Activated naive CD4-positive, alpha-beta T cell treated with anti-CD3 and anti-CD28 coated beads, Interleukin-2, amount 50 U/mL, for 72 hours (primary cell): ENCODE measurements at regions not wholly inside any gene's neighbourhood (a gene's known extent, or its start where the extent isn't known, plus 50 kb on each side); places are given as distances from the start of the nearest gene placed in this dataset.
"Not testable (repeated sequence)": the region's sequence is repeated elsewhere in the genome, so short reads cannot be mapped to it uniquely, and the experiment has no call there.

Source experiments
- ATAC-seq, 2 donors: fragments of 150-1000 bp; cut with Tn5 transposase; 2 replicates each; pipeline ENCODE4 v1.10.0; 2021; ENCODE audit warnings: mild to moderate bottlenecking in 2 of 2, moderate library complexity in 2 of 2
- DNase-seq, 2 donors: peaks; one replicate each; pipeline ENCODE4 v3.0.0; 2021 to 2022; ENCODE audit warnings: low spot score in 2 of 2
- H3K27ac Mint-ChIP-seq, 2 donors: one replicate each; pipeline ENCODE4 v1.8.0; 2022; ENCODE audit warnings: mild to moderate bottlenecking in 2 of 2, mixed read lengths in 2 of 2
- H3K36me3 Mint-ChIP-seq, 2 donors: one replicate each; pipeline ENCODE4 v1.8.0; 2022; ENCODE audit warnings: mixed read lengths in 2 of 2
- H3K9me3 Mint-ChIP-seq, 2 donors: one replicate each; pipeline ENCODE4 v1.8.0; 2022; ENCODE audit warnings: mixed read lengths in 2 of 2

GRCh38 chrX:150258463-150259430 is 104.4 kb upstream of the MAMLD1 start:
- Mint-ChIP-seq H3K36me3 (no peaks in the 10 kb centered on the region), H3K27ac (no peak overlapping the region), H3K9me3 (no peaks in the 10 kb centered on the region)
- ATAC-seq (no peak), DNase-seq (no peak)

GRCh38 chrX:150262456-150262855 is 100.7 kb upstream of the MAMLD1 start:
- DNase-seq (no peak), ATAC-seq (no peak)
- no peaks in the 10 kb centered on the region for H3K9me3 Mint-ChIP-seq
- H3K36me3 Mint-ChIP-seq: no peaks in the 10 kb centered on the region
- no peak overlapping the region for H3K27ac Mint-ChIP-seq

GRCh38 chrX:150268839-150269355 is 94.2 kb upstream of the MAMLD1 start:
- no peaks in the 10 kb centered on the region for H3K9me3 Mint-ChIP-seq
- H3K27ac Mint-ChIP-seq: no peak overlapping the region
- no peaks in the 10 kb centered on the region for H3K36me3 Mint-ChIP-seq
- ATAC-seq: no peak
- no peak for DNase-seq

- DNase-seq (no peak), ATAC-seq (no peak)
- Mint-ChIP-seq H3K27ac (no peak overlapping the region), H3K9me3 (no peaks in the 10 kb centered on the region), H3K36me3 (no peaks in the 10 kb centered on the region)
Measured at GRCh38 chrX:150269605-150270254, 93.4 kb upstream of the MAMLD1 start.

- ATAC-seq (no peak), DNase-seq (no peak)
- Mint-ChIP-seq H3K9me3 (no peaks in the 10 kb centered on the region), H3K27ac (no peak overlapping the region), H3K36me3 (no peaks in the 10 kb centered on the region)
Measured at GRCh38 chrX:150270622-150271021, 92.5 kb upstream of the MAMLD1 start.

GRCh38 chrX:150273575-150274294 is 89.4 kb upstream of the MAMLD1 start:
- not testable (repeated sequence) for DNase-seq, H3K36me3 Mint-ChIP-seq, H3K27ac Mint-ChIP-seq, ATAC-seq, H3K9me3 Mint-ChIP-seq

- DNase-seq: no peak
- no peaks in the 10 kb centered on the region for H3K9me3 Mint-ChIP-seq
- no peak for ATAC-seq
- no peaks in the 10 kb centered on the region for H3K36me3 Mint-ChIP-seq
- no peak overlapping the region for H3K27ac Mint-ChIP-seq
Measured at GRCh38 chrX:150282953-150283352, 80.2 kb upstream of the MAMLD1 start.

- H3K27ac Mint-ChIP-seq: no peak overlapping the region
Measured at GRCh38 chrX:150291014-150291413, 72.1 kb upstream of the MAMLD1 start.

GRCh38 chrX:150293311-150294013 is 69.7 kb upstream of the MAMLD1 start:
- Mint-ChIP-seq H3K27ac (no peak overlapping the region), H3K36me3 (no peaks in the 10 kb centered on the region), H3K9me3 (peaks cover 0 to 4% of the 10 kb centered on the region in 2 donors)
- DNase-seq: no peak
- ATAC-seq: no peak

More at GRCh38 chrX:150291014-150291413, 72.1 kb upstream of the MAMLD1 start:
- peaks cover 0 to 4% of the 10 kb centered on the region in 2 donors for H3K9me3 Mint-ChIP-seq
- H3K36me3 Mint-ChIP-seq: no peaks in the 10 kb centered on the region
- ATAC-seq (no peak), DNase-seq (no peak)

GRCh38 chrX:150298841-150299551 is 64.1 kb upstream of the MAMLD1 start:
- no peak overlapping the region for H3K27ac Mint-ChIP-seq
- no peaks in the 10 kb centered on the region for H3K36me3 Mint-ChIP-seq
- no peaks in the 10 kb centered on the region for H3K9me3 Mint-ChIP-seq
- DNase-seq: no peak
- no peak for ATAC-seq

- DNase-seq: no peak
- no peaks in the 10 kb centered on the region for H3K9me3 Mint-ChIP-seq
- H3K36me3 Mint-ChIP-seq: no peaks in the 10 kb centered on the region
- no peak for ATAC-seq
- H3K27ac Mint-ChIP-seq: no peak overlapping the region
Measured at GRCh38 chrX:150299579-150299978, 63.5 kb upstream of the MAMLD1 start.

GRCh38 chrX:150303386-150304097 is 59.6 kb upstream of the MAMLD1 start:
- Mint-ChIP-seq H3K9me3 (no peaks in the 10 kb centered on the region), H3K27ac (no peak overlapping the region), H3K36me3 (no peaks in the 10 kb centered on the region)
- ATAC-seq: no peak
- no peak for DNase-seq

GRCh38 chrX:150306002-150306401 is 57.1 kb upstream of the MAMLD1 start:
- no peak overlapping the region for H3K27ac Mint-ChIP-seq
- H3K9me3 Mint-ChIP-seq: no peaks in the 10 kb centered on the region
- ATAC-seq (no peak), DNase-seq (no peak)
- no peaks in the 10 kb centered on the region for H3K36me3 Mint-ChIP-seq

- H3K36me3 Mint-ChIP-seq: no peaks in the 10 kb centered on the region
- no peaks in the 10 kb centered on the region for H3K9me3 Mint-ChIP-seq
- ATAC-seq: peak in 1 of 2 donors; percentile 13
- H3K27ac Mint-ChIP-seq: no peak overlapping the region
- DNase-seq: no peak
Measured at GRCh38 chrX:150308041-150308440, 55.1 kb upstream of the MAMLD1 start.

- Mint-ChIP-seq H3K27ac (peak overlapping the region in 1 of 2 donors; percentile 22), H3K36me3 (no peaks in the 10 kb centered on the region), H3K9me3 (no peaks in the 10 kb centered on the region)
Measured at GRCh38 chrX:150308532-150309157, 54.5 kb upstream of the MAMLD1 start.

More at GRCh38 chrX:150308532-150309157, 54.5 kb upstream of the MAMLD1 start:
- ATAC-seq (no peak), DNase-seq (no peak)
